HG03521 (cell line): ENCODE measurements at regions not wholly inside any gene's neighbourhood (a gene's known extent, or its start where the extent isn't known, plus 50 kb on each side); places are given as distances from the start of the nearest gene placed in this dataset.

ENCODE experiments used
- ATAC-seq: cut with Tn5 transposase; IDR thresholded peaks from one replicate; pipeline ENCODE4 v1.9.1; 2021; ENCODE audit warnings: mild to moderate bottlenecking, moderate library complexity; ENCODE audit not compliant: unreplicated experiment

DNA sequence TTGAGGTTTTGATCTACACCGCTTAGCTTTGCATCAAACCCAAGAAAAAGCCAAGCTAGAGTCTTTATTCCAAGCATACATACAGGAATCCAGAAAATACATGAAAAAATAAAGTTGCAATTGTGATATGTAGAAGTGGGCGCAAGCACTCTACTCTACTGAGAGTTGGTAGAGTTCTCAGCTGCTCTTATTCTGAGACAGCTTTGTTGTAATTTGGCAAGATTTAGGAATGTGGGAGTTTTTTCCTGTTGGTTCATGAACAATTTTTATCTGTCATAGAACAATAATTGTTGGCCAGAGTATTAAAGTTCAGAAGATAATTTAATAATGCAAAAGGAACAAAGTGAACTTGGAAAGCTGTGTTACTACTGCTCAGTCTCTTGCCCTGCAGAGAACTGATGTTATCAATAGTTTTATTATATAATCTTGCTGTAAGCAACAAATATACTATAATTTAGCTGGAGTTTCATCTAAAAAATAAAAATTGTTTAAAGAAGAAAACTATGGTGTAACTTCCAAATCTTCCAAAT lies 302.0 kb upstream of the RND3 start:
- no peak for ATAC-seq

DNA sequence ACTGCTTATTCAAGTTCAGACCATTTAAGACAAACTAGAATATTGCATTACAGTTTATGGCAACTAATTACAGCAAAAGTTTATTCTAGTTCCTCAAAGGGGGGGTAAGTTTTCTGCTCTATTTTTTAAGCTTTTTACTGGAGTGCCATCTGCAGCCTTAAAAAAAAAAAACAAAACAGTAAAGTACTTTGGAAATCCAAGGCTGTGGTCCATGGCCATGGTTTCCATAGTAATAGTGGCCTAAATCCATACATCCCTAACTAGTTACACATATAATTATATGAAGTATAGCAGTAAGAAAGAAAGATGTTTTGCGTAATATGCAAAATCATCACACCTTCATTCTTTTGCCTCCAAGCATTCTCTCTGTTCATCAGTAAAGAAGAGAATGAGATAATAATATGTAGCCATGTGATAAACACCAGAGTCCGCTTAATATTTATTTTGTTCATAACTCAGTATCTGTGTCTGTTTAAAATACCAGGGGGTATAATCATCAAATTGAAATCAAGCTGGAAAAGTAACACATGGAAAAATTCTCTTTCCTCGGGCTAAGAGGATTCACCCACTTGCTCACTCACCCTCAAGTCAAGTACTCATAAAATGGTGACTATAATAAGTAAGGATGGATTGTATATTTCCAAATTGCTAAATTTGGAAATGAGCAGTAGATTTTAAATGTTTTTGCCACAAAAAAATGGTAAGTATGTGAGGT lies 301.1 kb upstream of the RND3 start:
- ATAC-seq: no peak

DNA sequence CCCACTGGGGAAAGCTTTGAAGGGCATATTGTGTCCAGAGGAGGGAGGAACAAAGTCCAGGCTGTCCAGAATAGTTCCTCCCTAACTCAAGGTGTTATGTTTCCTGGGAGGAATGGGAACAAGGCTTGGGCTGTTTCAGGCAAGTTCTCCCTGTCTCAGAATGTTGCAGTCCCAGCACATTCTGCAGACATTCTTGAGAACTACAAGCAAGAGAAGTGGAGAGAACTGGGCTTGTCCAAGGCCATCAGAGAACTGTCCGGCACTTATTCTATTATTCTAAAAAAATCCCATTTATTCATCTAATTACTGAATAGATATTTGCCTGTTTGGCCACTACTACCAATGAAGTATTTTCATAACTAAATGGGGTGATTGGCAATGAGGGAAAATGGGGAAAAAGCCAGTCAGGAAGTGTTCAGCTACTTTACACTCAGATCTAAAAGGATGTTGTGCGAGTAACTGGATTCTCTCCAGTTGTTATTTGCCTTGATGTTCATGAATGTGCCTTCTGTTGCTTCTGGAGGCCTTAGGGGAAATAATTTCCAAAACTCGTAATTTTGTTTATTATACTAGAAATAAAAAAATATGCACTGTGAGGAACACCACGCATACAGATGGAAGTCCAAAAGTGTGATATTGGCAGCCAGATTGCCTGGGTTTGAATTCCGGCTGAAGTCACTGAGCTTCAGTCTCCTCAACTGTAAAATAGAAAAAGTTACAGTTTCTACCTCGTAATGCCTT lies 300.1 kb upstream of the RND3 start:
- no peak for ATAC-seq

DNA sequence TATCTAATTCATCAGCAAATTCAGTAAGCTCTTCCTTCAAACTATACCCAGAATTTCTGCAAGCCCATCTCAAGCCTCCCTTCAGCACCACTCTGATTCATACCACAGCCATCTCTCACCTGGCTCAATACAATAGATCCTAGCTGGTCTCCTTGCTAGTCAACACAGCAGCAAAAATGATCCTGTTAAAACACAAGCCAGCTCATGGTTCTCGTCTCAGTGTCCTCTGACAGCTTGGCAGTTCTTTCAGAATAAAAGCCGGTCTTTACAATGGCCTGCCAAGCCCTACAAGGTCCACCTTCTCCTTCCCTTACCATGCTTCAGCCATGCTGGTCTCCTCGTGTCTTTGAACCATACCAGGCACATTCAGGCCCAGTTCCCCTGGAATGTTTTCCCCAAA lies 296.9 kb upstream of the RND3 start:
- no peak for ATAC-seq

DNA sequence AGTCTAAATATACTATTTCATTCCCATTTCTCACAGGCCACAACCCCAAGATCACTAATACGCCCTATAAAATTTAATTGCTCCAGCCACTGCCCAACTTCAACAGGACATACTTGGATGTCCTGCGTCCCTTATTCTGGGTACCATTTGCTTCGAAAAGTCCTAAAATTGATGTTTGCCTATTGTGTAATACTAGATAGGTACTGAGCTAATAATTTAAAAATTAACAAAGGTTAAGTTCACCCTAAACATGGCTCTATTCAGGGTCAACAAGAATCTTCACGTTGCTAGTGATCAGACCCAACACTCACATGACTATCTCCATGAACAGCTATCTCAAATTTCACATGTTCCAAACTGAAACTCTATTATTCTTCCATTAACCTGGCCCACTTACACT lies 296.4 kb upstream of the RND3 start:
- ATAC-seq: no peak

DNA sequence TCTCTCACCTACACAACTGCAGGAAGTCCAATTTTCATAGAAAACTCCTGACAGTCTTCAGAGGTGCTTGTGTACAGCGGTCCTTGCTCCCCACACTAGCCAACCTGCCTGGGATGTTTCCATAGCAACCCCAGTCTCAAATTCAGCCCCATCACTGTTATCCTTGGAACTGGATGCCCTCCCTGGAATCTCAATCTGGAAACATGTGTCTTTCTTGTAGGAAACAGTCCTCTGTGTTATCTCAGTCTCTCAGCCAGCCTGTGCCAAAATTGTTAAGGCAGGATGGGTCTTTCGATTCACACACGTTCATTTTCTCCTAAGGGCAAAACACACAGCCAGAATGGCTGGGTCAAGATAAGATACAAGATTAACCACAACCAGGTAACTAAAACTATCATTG lies 295.5 kb upstream of the RND3 start:
- no peak for ATAC-seq

DNA sequence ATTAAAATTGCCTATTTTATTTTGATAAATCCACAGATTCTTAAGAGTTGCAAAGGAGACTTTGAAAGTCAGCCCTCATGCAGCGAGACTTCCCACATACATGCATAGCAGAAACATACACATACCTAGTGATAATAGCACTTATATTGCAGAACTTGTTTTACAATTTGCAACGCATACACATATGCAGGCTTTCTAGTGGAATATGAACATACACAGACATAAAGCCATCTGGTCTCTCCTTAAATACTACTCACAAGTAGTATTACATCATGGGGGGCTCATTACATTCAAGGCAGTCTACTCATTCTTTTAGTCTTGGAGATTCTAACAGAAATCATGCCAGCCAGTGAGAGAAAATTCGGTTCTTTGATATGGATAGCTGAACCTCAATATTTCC lies 295.1 kb upstream of the RND3 start:
- ATAC-seq: no peak

DNA sequence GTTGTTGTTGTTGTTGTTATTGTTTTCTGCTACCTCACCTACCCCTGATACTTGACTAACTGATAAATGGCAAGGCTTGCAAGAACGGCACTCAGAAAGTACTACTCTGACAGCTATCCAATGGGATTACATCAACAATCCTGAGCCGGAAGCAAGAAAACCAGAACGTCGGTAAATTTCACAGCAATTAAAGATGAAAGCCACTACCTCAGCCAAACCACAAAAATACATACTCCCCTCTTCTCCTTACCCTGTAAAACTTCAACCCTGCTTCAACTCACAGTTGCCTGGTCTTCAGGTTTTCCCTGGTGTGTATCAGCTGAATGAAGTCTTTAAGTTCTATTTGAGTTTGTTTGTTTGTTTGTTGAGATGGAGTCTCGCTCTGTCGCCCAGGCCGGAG lies 293.7 kb upstream of the RND3 start:
- ATAC-seq: no peak

DNA sequence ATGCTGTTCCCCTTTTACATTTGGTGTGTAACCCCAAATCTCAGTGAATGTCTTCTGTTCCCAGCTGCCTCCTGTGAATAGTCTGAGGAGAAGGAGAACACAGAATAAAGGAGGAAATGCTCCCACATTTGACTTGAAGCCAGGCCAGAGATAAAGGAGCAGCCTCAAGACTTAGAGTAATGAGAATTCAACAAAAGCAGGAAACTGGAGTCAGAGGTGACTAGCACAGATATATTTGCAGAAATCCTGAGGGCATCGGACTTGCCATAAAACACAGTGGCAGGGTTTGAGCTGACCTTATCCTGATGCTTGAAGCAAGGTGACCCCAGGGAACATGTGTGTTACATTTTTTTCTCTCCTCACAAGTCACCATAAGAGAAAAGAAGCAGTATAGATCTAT lies 291.4 kb upstream of the RND3 start:
- ATAC-seq: no peak

DNA sequence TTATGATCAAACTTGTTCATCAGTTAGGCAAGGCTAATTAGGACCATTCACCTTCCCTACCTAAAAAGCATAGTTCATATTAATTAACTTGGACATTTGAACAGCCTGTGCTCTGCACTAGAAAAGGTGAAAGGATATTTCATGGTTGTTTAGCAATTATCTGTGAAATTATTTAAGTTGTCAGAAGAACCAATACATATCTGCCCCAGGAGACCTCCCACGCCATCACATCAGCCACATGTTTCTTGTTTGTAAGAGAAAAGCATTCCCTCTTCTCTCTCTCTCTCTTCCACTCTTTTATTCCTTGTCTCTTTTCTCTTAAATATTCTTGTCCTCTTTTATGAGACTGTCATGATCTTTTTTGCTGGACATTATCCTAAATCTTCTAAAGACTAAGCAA lies 282.0 kb upstream of the RND3 start:
- no peak for ATAC-seq

DNA sequence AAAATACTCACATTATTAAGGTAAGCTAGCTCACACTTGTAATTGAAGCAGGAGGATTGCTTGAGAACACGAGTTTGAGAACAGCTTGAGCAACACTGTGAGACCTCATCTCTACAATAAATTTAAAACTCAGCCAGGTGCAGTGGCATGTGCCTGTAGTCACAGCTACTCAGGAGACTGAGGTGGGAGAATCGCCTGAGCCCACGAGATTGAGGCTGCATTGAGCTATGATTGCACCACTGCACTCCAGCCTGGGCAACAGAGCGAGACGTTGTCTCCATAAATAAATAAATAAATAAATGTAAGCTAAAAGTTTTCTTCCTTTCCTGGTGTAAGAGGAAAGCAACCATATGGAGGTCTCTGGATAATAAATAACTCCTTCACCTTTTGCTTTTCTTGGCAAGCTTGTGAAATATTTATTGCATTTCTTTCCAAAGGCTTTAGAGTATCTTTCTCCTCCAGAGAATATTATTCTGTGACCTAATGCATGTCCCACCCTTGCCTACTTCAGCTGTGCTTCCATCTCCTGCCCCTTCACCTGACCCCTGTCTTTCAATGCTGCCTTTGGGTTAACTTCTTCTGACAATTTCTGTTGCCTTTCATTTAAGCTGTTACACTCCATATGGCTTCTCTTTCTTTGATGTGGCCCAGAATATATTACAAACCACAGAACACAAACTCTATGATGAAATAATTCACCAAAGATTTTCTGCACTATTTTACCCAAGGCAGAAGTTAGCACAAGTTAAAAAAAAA lies 280.7 kb upstream of the RND3 start:
- no peak for ATAC-seq

DNA sequence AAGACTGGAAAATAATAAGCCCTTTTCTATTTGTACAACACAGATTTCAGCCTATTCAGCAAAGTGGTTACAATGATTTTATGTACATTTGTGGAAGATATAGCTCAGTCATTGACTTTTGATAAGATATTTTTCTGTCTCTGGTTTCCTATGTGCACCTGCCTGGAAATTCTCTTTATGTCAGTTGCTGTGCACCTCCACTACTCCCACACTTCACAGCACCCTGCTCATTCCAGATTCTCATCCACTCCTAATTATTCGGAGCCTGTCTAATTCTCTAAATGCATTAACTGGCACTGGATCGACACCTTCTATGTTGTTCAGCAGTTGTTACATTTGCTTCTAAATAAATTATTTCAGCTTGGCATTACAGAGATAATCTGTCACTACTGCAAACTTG lies 275.1 kb upstream of the RND3 start:
- ATAC-seq: no peak

DNA sequence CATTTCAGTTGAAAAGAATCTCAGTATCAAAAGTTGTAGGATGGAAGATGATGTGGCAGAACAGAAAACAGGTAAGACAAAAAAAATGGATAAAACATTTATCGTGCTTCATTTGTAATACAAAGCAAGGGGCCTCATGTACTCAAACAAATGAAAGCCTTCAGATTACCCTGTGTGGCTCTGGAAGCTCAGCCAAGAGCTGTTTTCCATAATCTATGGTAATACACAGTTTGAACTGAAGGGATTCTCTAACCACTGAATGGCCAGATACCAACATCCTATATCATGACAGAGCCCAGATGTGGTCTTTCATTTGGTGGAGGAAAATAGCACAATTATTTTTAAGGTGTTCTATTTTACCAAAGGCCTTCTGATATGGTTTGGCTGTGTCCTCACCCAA lies 272.1 kb upstream of the RND3 start:
- ATAC-seq: no peak

DNA sequence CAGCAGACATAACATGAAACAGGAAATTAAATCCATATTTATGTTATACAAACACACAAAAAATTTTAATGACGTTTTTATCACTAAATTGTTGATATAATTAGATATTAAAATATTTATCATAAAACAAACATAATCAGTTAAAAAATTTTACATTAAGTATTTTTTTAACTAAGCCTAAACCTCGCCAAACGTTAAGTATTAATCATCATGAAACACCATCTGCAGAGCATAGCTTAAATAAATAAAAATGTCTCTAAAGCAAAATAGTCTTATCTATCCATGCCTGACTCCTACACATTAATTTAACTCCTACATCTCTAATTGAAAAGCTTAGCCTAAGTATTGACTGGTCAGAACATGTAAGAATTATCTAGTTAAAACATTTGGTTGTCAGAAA lies 271.6 kb upstream of the RND3 start:
- ATAC-seq: no peak

DNA sequence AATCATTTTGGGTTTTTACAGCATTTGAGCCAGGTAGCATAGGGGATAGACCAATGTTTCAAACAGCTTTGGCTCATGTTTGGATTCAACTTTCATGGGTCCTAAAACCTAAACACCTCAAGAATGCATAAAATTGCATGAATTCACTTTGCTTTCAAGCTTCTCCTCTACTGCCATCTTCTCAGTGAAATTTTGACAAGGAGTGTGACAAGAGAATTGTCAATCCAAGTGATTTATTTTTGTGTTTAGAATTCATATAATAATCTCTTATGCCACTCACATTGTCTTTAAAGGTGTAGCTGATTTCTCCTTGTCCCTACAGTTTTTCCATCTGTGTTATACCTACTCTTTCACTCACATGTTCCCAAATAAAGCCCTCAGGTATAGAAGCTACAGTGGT lies 264.8 kb upstream of the RND3 start:
- no peak for ATAC-seq

DNA sequence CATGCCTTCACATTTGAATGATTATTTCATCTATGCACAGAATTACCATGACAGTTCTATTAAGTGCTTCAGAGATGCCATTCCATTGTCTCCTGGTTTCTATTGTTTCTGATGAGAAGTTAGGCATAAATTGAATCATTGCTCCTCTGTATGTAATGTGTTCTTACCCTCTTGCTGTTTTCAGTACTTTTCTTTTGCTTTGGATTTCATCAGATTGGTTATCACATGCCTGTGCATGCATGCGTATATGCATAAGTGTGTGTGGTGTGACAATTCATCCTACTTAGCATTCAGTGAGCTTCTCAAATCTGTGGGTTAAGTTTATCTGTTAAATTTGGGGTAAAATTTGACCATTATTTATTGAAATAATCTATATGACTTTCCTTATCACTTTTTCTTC lies 263.3 kb upstream of the RND3 start:
- ATAC-seq: no peak

DNA sequence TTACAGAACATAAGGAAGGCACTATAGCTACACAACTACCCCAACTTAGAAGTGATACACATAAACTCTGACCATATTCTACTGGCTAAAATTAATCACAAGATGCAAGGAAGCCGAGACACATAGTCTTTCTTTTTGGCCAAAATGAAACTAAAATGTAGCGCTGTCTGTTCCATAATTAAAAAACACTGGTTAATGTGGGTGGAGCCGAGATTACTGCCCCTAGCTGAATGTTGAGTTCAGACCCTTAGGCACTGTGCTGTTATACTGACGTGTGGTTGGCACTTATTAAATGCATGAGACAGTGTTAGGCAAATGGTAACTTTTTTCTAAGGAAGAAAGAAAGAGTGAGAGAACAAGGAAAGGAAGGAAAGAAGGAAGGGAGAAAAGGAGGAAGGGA lies 254.6 kb upstream of the RND3 start:
- ATAC-seq: no peak

DNA sequence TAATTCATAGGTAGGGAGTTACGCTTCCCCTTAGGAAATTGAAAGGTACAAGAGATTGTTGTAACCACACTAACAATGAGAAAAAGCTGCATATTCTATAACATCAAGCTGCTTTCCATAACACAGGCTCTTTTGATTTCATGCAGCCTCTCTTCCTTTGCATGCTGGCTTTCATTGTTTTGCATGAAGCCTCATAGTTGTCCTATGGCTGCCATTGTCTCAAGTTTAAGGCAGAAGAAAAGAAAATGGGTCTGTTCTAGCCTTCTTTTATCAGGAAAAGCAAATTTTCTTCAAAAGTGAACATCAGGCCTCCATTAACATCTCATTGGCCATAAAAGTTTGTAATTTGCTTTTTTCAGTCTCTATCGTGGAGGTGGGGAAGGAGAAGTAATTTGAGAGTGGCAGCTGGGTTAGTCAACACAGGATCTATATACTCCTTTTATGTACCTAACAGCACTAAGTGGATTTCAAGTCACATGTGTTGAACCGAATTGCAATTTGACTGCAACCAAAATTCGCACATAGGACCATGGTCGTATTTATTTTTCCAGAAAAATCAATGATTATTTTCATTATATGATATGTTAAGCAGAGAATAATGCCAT lies 248.5 kb upstream of the RND3 start:
- ATAC-seq: no peak

DNA sequence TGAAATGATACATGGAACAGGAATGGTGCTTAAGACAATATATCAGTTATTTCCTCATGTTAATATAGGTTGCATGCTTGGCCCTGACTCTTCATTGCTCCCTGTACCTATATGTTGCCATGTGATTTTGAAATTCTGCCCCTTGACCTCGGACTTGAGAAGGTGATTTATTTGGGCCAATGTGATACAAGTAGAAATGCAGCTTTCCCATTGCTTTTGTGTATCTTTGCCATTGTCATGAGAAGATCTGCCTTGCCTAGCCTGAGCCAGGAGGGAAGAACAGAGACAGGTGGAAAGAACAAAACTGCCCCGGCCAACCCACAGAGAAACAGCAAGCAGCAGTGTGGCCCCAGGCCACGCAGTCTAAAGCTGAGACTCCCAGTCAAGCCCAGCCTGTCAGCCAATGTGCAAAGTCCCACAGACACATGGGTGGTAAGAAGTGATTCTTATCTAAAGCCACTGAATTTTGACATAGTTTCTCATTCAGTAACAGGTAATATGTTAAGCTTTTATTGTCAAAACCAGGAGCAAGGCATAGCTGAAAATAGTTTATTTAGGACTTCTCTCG lies 245.7 kb upstream of the RND3 start:
- no peak for ATAC-seq

DNA sequence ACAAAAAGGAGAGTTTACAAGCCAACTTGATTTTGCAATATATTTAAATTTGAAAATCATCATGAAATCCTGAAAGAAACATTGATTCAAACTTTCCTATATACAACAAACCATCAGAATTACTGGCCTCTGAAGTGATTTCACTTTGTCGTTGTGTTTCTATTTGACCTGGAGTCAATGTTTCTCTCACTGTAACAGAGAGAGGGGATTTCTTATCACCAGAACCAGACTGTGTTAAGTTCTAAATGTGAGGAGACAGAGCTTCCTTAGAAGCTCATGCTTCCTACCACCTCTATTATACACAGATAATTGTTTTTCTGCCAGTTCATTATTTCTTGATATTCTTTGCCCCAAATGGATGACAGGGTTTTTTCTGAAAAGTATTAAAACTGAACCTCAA lies 245.0 kb upstream of the RND3 start:
- no peak for ATAC-seq

DNA sequence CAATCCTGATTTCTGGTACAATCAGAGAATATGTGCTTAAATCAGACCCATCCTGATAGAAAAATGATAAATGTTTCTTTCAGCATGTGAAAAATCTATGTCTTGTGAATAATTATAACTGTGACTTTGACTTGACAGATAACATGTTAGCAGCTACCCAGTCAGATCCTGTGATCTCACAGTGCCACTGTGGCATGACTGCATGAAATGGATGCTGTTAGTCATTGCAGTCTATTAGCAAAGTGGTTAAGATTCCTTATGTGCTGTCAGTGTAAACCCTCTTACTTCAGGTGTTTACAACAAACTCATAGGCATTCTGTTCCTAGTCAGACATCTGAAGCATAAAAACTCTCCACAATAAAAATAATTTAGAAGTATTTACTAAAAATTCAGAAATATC lies 244.6 kb upstream of the RND3 start:
- ATAC-seq: no peak
